Smooth muscle cell (in vitro differentiated cells): ENCODE measurements at regions not wholly inside any gene's neighbourhood (a gene's known extent, or its start where the extent isn't known, plus 50 kb on each side); places are given as distances from the start of the nearest gene placed in this dataset.

Experiments used
- DNase-seq: peaks from one replicate; lab custom pipeline; 2025; ENCODE audit not compliant: unreplicated experiment; lab: John Stamatoyannopoulos, UW
- H2AFZ ChIP-seq: fragments of 200-600 bp; sonication (generic); 2 replicates; pipeline ENCODE4 v1.6.0; 2016; ENCODE audit warnings: antibody characterized with exemption, low read depth, mild to moderate bottlenecking
- H3F3A ChIP-seq: fragments of 200-600 bp; sonication (generic); 2 replicates; pipeline ENCODE4 v1.6.0; 2017; ENCODE audit warnings: antibody characterized with exemption, low read depth
- H3K27ac ChIP-seq: fragments of 200-600 bp; sonication (generic); 2 replicates; pipeline ENCODE4 v1.5.1; 2016; ENCODE audit warnings: low read depth, mild to moderate bottlenecking
- H3K27me3 ChIP-seq: fragments of 200-600 bp; sonication (generic); 2 replicates; pipeline ENCODE4 v1.6.1; 2016; ENCODE audit warnings: low read depth, mild to moderate bottlenecking
- H3K36me3 ChIP-seq: fragments of 200-600 bp; sonication (generic); 2 replicates; pipeline ENCODE4 v1.5.1; 2016; ENCODE audit warnings: low read depth
- H3K4me1 ChIP-seq: fragments of 200-600 bp; sonication (generic); 2 replicates; pipeline ENCODE4 v1.5.1; 2016; ENCODE audit warnings: low read depth
- H3K4me2 ChIP-seq: fragments of 200-600 bp; sonication (generic); 2 replicates; pipeline ENCODE4 v1.6.0; 2016; ENCODE audit warnings: mild to moderate bottlenecking
- H3K4me3 ChIP-seq: fragments of 200-600 bp; sonication (generic); 2 replicates; pipeline ENCODE4 v1.5.1; 2016; ENCODE audit warnings: mild to moderate bottlenecking
- H3K79me2 ChIP-seq: fragments of 200-600 bp; sonication (generic); 2 replicates; pipeline ENCODE4 v1.6.0; 2016; ENCODE audit warnings: low read depth, mild to moderate bottlenecking
- H3K9ac ChIP-seq: fragments of 200-600 bp; sonication (generic); 2 replicates; pipeline ENCODE4 v1.6.0; 2016; ENCODE audit warnings: low read depth
- H3K9me3 ChIP-seq: fragments of 200-600 bp; sonication (generic); replicated peaks from 2 replicates; pipeline ENCODE4 v1.5.1; 2016; ENCODE audit warnings: low read depth
- H4K20me1 ChIP-seq: fragments of 200-600 bp; sonication (generic); 2 replicates; pipeline ENCODE4 v1.6.0; 2016; ENCODE audit warnings: low read depth
- CTCF ChIP-seq: fragments of 200-600 bp; sonication (generic); IDR thresholded peaks from 2 replicates; pipeline ENCODE4 v1.5.1; 2017; ENCODE audit warnings: borderline replicate concordance, mild to moderate bottlenecking, antibody characterized with exemption; ENCODE audit not compliant: insufficient read depth, poor library complexity, severe bottlenecking
- WGBS: methylation state at CpG from one replicate; pipeline ENCODE4 v1.1.7; 2016; ENCODE audit warnings: low lambda C conversion rate; 5-methylcytosine and 5-hydroxymethylcytosine counted together

DNA sequence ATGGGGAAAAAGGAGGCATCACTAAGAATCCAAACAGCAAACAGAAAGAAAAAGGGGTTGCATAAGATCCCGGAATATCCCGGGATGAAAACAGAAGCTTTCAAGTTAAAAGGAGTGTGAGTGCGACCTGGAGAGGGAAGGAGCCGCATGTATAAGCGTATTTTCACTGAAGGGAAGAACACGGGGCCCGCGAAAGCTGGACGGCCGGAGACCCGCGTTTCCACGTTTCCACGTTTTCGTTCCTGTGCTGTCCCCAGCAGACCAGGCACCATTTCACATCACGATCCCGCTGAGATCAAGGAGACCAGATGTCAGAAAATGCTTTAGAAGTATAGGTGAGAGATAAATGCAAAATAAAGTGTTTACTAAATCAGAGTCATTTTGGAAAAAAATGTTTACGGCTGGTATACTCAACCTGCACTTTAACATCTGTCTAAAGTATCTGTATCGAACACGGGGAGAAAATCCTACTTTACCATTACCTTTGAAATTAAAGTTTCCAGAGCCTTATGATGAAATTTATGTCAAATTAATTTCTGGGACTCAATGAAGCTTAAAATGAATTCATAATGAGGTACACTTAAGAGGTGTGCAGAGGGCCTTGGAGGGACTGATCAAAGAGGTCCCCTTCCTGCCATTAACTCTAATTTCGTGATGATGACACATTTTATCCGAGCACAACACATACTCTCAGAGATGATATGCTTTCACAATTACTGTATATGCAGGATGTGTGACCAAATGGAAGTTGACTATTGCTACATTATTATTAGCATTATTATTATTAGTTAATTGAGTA, 71.0 kb upstream of the SALL3 start:
- no peak overlapping the region for H3K9ac ChIP-seq
- no peaks in the 10 kb centered on the region for H3K9me3 ChIP-seq
- no peak for DNase-seq
- no peak overlapping the region for H3K4me2 ChIP-seq
- H3K79me2 ChIP-seq = no peaks in the 10 kb centered on the region
- H3K4me3 ChIP-seq = no peak overlapping the region
- TF ChIP-seq CTCF = no peak
- no peaks in the 10 kb centered on the region for H3K27me3 ChIP-seq
- no peaks in the 10 kb centered on the region for H3K4me1 ChIP-seq
- no peaks in the 10 kb centered on the region for H3K36me3 ChIP-seq
- no peaks in the 10 kb centered on the region for H3F3A ChIP-seq
- H2AFZ ChIP-seq = no peak overlapping the region
- no peak overlapping the region for H3K27ac ChIP-seq
- H4K20me1 ChIP-seq = no peaks in the 10 kb centered on the region
- 93% methylated on average over 22 of the region's 22 CpGs for WGBS

DNA sequence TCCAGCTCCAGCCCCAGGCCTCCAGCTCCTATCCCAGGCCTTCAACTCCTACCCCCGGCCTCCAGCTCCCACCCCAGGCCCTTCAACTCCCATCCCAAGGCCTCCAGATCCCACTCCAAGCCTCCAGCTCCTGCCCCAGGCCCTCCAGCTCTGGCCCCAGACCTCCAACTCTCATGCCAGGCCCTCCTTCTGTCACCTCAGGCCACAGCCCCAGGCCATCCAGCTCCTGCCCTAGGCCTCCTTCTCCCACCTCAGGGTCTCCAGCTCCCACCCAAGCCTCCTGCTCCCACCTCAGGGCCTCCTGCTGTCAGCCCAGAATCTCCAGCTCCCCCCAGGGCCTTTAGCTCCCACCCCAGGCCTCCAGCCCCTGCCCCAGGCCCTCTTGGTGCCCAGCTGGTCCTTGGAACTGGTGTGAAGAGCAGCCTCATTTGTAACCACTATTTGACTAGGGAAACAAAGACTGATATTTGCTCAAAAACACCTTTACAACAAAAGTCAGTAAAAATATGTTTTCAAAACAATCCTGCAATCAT, 67.8 kb upstream of the SALL3 start:
- TF ChIP-seq CTCF = no peak
- Histone ChIP-seq H3K36me3 (no peaks in the 10 kb centered on the region), H3K27ac (no peak overlapping the region), H2AFZ (no peak overlapping the region), H3K4me1 (no peaks in the 10 kb centered on the region), H4K20me1 (no peaks in the 10 kb centered on the region), H3K9ac (no peak overlapping the region), H3K9me3 (no peaks in the 10 kb centered on the region), H3K4me3 (no peak overlapping the region), H3F3A (no peaks in the 10 kb centered on the region), H3K4me2 (no peak overlapping the region), H3K27me3 (no peaks in the 10 kb centered on the region), H3K79me2 (no peaks in the 10 kb centered on the region)
- DNase-seq = no peak
- no CpG with 5 or more reads among the region's 1 CpG for WGBS

- Histone ChIP-seq H3K36me3 (no peaks in the 10 kb centered on the region), H3K4me2 (no peak overlapping the region), H3K27ac (no peak overlapping the region), H3K4me1 (no peaks in the 10 kb centered on the region), H3K9ac (no peak overlapping the region), H2AFZ (no peak overlapping the region), H3K27me3 (no peaks in the 10 kb centered on the region), H3F3A (no peaks in the 10 kb centered on the region), H4K20me1 (no peaks in the 10 kb centered on the region), H3K79me2 (no peaks in the 10 kb centered on the region), H3K4me3 (no peak overlapping the region), H3K9me3 (no peaks in the 10 kb centered on the region)
- WGBS = 94% methylated on average over 7 of the region's 7 CpGs
- DNase-seq = no peak
- TF ChIP-seq CTCF = no peak
Measured at GRCh38 chr18:78912336-78912735, 67.3 kb upstream of the SALL3 start.

- Histone ChIP-seq H3K9ac (no peak overlapping the region), H3K4me3 (no peak overlapping the region), H3K36me3 (no peaks in the 10 kb centered on the region), H3K27ac (no peak overlapping the region), H3K79me2 (no peaks in the 10 kb centered on the region), H4K20me1 (no peaks in the 10 kb centered on the region), H3K9me3 (no peaks in the 10 kb centered on the region), H3K4me1 (no peaks in the 10 kb centered on the region), H3F3A (no peaks in the 10 kb centered on the region), H3K4me2 (no peak overlapping the region), H3K27me3 (no peaks in the 10 kb centered on the region), H2AFZ (no peak overlapping the region)
- DNase-seq = no peak
- TF ChIP-seq CTCF = no peak
- 91% methylated on average over 18 of the region's 18 CpGs for WGBS
Measured at GRCh38 chr18:78912844-78913243, 66.8 kb upstream of the SALL3 start.
